GM12875 (cell line): ENCODE measurements at regions not wholly inside any gene's neighbourhood (a gene's known extent, or its start where the extent isn't known, plus 50 kb on each side); places are given as distances from the start of the nearest gene placed in this dataset.

ENCODE experiments used
- H3K4me3 ChIP-seq: one replicate; pipeline ENCODE4 v1.5.1; 2011; ENCODE audit warnings: low read depth, low read length, control low read depth
- CTCF ChIP-seq: IDR thresholded peaks from 2 replicates; pipeline ENCODE4 v1.5.1; 2011; ENCODE audit warnings: low read depth, mild to moderate bottlenecking, control low read depth, inconsistent platforms, low read length, moderate library complexity, borderline replicate concordance; ENCODE audit not compliant: insufficient read depth

- H3K4me3 ChIP-seq, result no peak overlapping the region
- TF ChIP-seq CTCF, result no peak
Observed at GRCh38 chr1:221907166-221907932, 165.5 kb upstream of the DUSP10 start.

GRCh38 chr1:221905802-221906201 lies 163.9 kb upstream of the DUSP10 start:
- TF ChIP-seq CTCF, result no peak
- H3K4me3 ChIP-seq, result no peak overlapping the region

- H3K4me3 ChIP-seq, result no peak overlapping the region
- TF ChIP-seq CTCF, result no peak
Observed at GRCh38 chr1:221904319-221904718, 162.4 kb upstream of the DUSP10 start.

GRCh38 chr1:221903594-221903993 lies 161.7 kb upstream of the DUSP10 start:
- H3K4me3 ChIP-seq, result no peak overlapping the region
- TF ChIP-seq CTCF, result no peak

GRCh38 chr1:221902961-221903360 lies 161.1 kb upstream of the DUSP10 start:
- H3K4me3 ChIP-seq, result no peak overlapping the region
- no peak for TF ChIP-seq CTCF

- H3K4me3 ChIP-seq, result no peak overlapping the region
- TF ChIP-seq CTCF, result no peak
Observed at GRCh38 chr1:221900678-221901077, 158.8 kb upstream of the DUSP10 start.

GRCh38 chr1:221897321-221897721 lies 155.4 kb upstream of the DUSP10 start:
- no peak for TF ChIP-seq CTCF
- no peak overlapping the region for H3K4me3 ChIP-seq
